Peyer's patch (tissue), 4 donors: ENCODE measurements at regions not wholly inside any gene's neighbourhood (a gene's known extent, or its start where the extent isn't known, plus 50 kb on each side); places are given as distances from the start of the nearest gene placed in this dataset.

Experiments used
- DNase-seq, 3 donors: peaks; one replicate each; pipeline ENCODE4 v3.0.0-alpha.2; 2017 to 2019
- H3K27ac ChIP-seq, 4 donors: fragments of 200-600 bp; sonication (generic); one replicate each; pipeline ENCODE4 v1.5.1; 2016 to 2019
- H3K27me3 ChIP-seq, 2 donors: fragments of 200-600 bp; sonication (generic); one replicate each; pipeline ENCODE4 v1.5.1; 2019
- H3K36me3 ChIP-seq, 3 donors: fragments of 200-600 bp; sonication (generic); one replicate each; pipeline ENCODE4 v1.5.1; 2016 to 2019
- H3K4me1 ChIP-seq, 4 donors: fragments of 200-600 bp; sonication (generic); one replicate each; pipeline ENCODE4 v1.5.1; 2016 to 2019
- H3K4me3 ChIP-seq, 4 donors: fragments of 200-600 bp; sonication (generic); 1 replicate in 3 of 4; 2 replicates in 1 of 4; pipeline ENCODE4 v1.5.1; 2016 to 2019; ENCODE audit warnings: mild to moderate bottlenecking in 1 of 4
- H3K9me3 ChIP-seq, 4 donors: fragments of 200-600 bp; sonication (generic); one replicate each; pipeline ENCODE4 v1.5.1; 2016 to 2019; ENCODE audit warnings: mild to moderate bottlenecking in 1 of 4
- CTCF ChIP-seq, 6 experiments: fragments of 450-650 bp in 4 of 6; fragments of 200-600 bp in 2 of 6; sonication (generic) in 1 of 6; IDR thresholded peaks; one replicate each; pipeline ENCODE4 v1.5.1; 2017 to 2019; ENCODE audit warnings: antibody characterized with exemption in 6 of 6, mild to moderate bottlenecking in 3 of 6, moderate library complexity in 1 of 6
- POLR2A ChIP-seq, 2 donors: fragments of 450-650 bp; IDR thresholded peaks; one replicate each; pipeline ENCODE4 v1.5.1; 2017; ENCODE audit warnings: antibody characterized with exemption in 2 of 2, mild to moderate bottlenecking in 2 of 2, moderate library complexity in 2 of 2

- Histone ChIP-seq H3K27me3 (no peaks in the 10 kb centered on the region), H3K4me3 (no peak overlapping the region), H3K9me3 (no peaks in the 10 kb centered on the region), H3K27ac (no peak overlapping the region), H3K36me3 (no peaks in the 10 kb centered on the region), H3K4me1 (no peaks in the 10 kb centered on the region)
- DNase-seq: no peak
- TF ChIP-seq CTCF (IDR thresholded peaks at IDR 0.05): no peak
Observed at GRCh38 chr11:113531083-113531482, 55.9 kb upstream of the DRD2 start.

DNA sequence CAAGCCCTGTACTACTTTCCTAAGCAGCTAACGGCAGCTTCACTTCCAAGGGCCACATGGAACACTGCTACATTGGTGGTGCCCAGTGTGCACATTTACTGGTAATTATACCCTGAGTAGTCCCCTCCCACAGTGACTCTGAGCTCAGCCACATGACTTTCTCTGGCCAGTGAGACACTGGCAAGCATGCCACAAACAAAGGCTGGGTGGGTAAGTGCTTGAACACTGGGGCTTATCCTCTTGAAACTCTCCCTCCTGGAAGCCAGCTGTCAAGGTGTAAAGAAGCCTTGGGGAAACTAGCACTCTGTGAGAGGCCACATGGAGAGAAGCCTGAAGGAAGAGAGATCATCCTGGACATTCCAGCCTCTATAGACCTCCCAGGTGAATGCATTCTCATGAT, 54.4 kb upstream of the DRD2 start:
- Histone ChIP-seq H3K27ac (no peak overlapping the region), H3K27me3 (no peaks in the 10 kb centered on the region), H3K9me3 (no peaks in the 10 kb centered on the region), H3K4me1 (no peaks in the 10 kb centered on the region), H3K36me3 (no peaks in the 10 kb centered on the region), H3K4me3 (no peak overlapping the region)
- TF ChIP-seq CTCF (IDR thresholded peaks at IDR 0.05): no peak
- no peak for TF ChIP-seq POLR2A (IDR thresholded peaks at IDR 0.05)
- DNase-seq: no peak

- no peaks in the 10 kb centered on the region for H3K27me3 ChIP-seq
- H3K4me1 ChIP-seq: no peaks in the 10 kb centered on the region
- H3K9me3 ChIP-seq: no peaks in the 10 kb centered on the region
- no peak for DNase-seq
- no peak for TF ChIP-seq CTCF (IDR thresholded peaks at IDR 0.05)
- no peak for TF ChIP-seq POLR2A (IDR thresholded peaks at IDR 0.05)
- H3K4me3 ChIP-seq: no peak overlapping the region
- no peaks in the 10 kb centered on the region for H3K36me3 ChIP-seq
- no peak overlapping the region for H3K27ac ChIP-seq
Observed at GRCh38 chr11:113528982-113529381, 53.8 kb upstream of the DRD2 start.

DNA sequence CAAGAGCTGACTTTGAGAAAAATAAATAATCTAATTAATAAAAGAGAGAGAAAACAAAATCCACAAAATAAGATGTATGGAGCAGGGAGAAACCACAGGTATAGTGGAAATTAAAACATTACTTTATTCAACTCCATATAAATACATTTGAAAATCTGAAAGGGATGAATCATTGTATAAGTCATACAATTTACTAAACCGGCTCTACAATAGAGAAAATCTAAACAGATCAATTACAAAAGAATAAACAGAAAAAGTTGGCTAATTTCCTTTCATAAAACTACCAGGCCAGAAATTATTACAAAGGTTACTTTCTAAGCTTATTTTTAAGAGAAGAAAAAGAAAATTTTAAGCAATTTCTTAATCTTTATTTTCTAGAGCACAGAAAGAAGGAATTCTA, 51.3 kb upstream of the DRD2 start:
- H3K36me3 ChIP-seq: no peaks in the 10 kb centered on the region
- H3K9me3 ChIP-seq: no peaks in the 10 kb centered on the region
- TF ChIP-seq POLR2A (IDR thresholded peaks at IDR 0.05): no peak
- no peak for TF ChIP-seq CTCF (IDR thresholded peaks at IDR 0.05)
- no peaks in the 10 kb centered on the region for H3K4me1 ChIP-seq
- no peaks in the 10 kb centered on the region for H3K27me3 ChIP-seq
- DNase-seq: no peak
- H3K27ac ChIP-seq: no peak overlapping the region
- H3K4me3 ChIP-seq: no peak overlapping the region
